BJ (cell line): ENCODE measurements at regions not wholly inside any gene's neighbourhood (a gene's known extent, or its start where the extent isn't known, plus 50 kb on each side); places are given as distances from the start of the nearest gene placed in this dataset.

Experiments
- CTCF ChIA-PET: fragments of 350-600 bp; formaldehyde crosslinking; extraction: SDS; loops from one replicate; lab custom pipeline; 2021; ENCODE audit warnings: antibody characterized with exemption, inconsistent platforms; lab: Yijun Ruan, JAX
- POLR2A ChIA-PET: fragments of 300-600 bp; sonication (Branson Sonifier 250); formaldehyde crosslinking; extraction: SDS; loops from one replicate; lab custom pipeline; 2021; ENCODE audit warnings: antibody characterized with exemption; lab: Charles Lee
- DNase-seq: peaks from one replicate; pipeline ENCODE4 v3.0.0-alpha.2; 2011; ENCODE audit warnings: low read depth
- H3K27me3 ChIP-seq: 2 replicates; pipeline ENCODE4 v1.6.0; 2011; ENCODE audit warnings: low read length; ENCODE audit not compliant: control insufficient read depth, insufficient read depth
- H3K36me3 ChIP-seq: 2 replicates; pipeline ENCODE4 v1.5.1; 2011; ENCODE audit warnings: low read length; ENCODE audit not compliant: control insufficient read depth, insufficient read depth
- H3K4me3 ChIP-seq: 2 replicates; pipeline ENCODE4 v1.5.1; 2011; ENCODE audit warnings: low read depth, mild to moderate bottlenecking, control low read depth, low read length
- TF ChIP-seq, protein P1 (sequence below): IDR thresholded peaks from 2 replicates; pipeline ENCODE4 v1.5.1; 2011; ENCODE audit warnings: low read depth, mild to moderate bottlenecking, control low read depth, inconsistent platforms, low read length, moderate library complexity; ENCODE audit not compliant: insufficient read depth

GRCh38 chr1:5685446-5686040 is 306.7 kb downstream of the NPHP4 start:
- ChIA-PET CTCF (no interaction called here), POLR2A (no interaction called here)
- Histone ChIP-seq H3K36me3 (no peaks in the 10 kb centered on the region), H3K4me3 (no peak overlapping the region), H3K27me3 (no peaks in the 10 kb centered on the region)
- TF ChIP-seq, protein P1, sequence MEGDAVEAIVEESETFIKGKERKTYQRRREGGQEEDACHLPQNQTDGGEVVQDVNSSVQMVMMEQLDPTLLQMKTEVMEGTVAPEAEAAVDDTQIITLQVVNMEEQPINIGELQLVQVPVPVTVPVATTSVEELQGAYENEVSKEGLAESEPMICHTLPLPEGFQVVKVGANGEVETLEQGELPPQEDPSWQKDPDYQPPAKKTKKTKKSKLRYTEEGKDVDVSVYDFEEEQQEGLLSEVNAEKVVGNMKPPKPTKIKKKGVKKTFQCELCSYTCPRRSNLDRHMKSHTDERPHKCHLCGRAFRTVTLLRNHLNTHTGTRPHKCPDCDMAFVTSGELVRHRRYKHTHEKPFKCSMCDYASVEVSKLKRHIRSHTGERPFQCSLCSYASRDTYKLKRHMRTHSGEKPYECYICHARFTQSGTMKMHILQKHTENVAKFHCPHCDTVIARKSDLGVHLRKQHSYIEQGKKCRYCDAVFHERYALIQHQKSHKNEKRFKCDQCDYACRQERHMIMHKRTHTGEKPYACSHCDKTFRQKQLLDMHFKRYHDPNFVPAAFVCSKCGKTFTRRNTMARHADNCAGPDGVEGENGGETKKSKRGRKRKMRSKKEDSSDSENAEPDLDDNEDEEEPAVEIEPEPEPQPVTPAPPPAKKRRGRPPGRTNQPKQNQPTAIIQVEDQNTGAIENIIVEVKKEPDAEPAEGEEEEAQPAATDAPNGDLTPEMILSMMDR, result no peak
- DNase-seq, result no peak

- ChIA-PET POLR2A (no interaction called here), CTCF (no interaction called here)
- Histone ChIP-seq H3K4me3 (no peak overlapping the region), H3K36me3 (no peaks in the 10 kb centered on the region), H3K27me3 (no peaks in the 10 kb centered on the region)
- DNase-seq, result no peak
- TF ChIP-seq, protein P1, result no peak
Observed at GRCh38 chr1:5684791-5685190, 307.4 kb downstream of the NPHP4 start.

GRCh38 chr1:5683446-5683845 is 308.8 kb downstream of the NPHP4 start:
- no peak for DNase-seq
- Histone ChIP-seq H3K27me3 (no peaks in the 10 kb centered on the region), H3K36me3 (no peaks in the 10 kb centered on the region), H3K4me3 (no peak overlapping the region)
- ChIA-PET CTCF (no interaction called here), POLR2A (no interaction called here)
- TF ChIP-seq, protein P1, result no peak

DNA sequence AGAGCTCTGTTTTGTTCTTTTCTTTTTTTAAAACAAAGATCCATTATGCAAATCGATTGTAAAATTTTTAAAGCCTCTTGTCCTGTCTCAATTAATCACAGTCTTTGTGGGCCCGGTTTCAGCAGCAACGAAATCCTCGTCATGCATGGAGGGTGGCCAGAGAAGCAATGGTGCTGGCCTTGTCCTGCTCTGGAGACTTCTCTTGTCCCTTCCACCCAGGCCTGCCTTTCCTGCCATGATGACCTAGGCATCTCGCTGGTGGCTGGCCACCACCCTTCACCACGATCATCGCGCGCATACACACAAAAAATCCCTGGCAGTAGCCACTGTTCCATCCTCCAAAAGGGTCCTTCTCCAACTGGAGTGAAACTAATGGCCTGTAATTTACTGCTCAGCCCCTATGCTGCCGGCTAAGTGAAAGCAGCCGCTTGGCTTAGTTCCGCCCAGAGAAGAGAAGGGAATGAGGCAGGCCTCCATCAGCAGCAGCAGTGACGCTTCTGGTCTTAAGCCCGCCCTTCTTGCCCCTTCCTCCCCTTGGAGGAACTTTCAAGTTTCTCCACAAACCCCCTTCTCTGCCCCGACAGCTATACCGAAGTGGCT is 309.5 kb downstream of the NPHP4 start:
- H3K27me3 ChIP-seq, result no peaks in the 10 kb centered on the region
- no peak for DNase-seq
- ChIA-PET POLR2A (no interaction called here), CTCF (no interaction called here)
- no peak overlapping the region for H3K4me3 ChIP-seq
- TF ChIP-seq, protein P1, result no peak
- no peaks in the 10 kb centered on the region for H3K36me3 ChIP-seq

DNA sequence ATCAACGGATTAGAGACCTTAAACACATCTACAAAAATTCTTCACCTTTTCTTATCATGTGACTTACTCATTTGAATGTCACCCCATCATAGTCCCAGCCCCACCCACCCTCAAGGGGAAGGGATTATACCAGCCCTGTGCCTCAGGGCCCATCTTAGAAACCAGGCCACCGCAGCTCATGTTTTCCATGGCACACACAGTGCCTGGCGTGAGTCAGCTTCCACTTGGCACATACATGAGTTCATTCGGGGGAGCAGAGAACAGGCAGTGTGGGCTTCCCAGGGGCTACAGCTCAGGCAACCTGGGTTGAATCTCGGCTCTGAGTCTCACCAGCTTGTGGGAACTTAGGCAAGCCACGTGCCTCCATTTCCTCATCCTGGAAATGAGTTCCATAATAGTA is 310.6 kb downstream of the NPHP4 start:
- H3K36me3 ChIP-seq, result no peaks in the 10 kb centered on the region
- ChIA-PET CTCF (no interaction called here), POLR2A (no interaction called here)
- no peaks in the 10 kb centered on the region for H3K27me3 ChIP-seq
- no peak for DNase-seq
- TF ChIP-seq, protein P1, result no peak
- H3K4me3 ChIP-seq, result no peak overlapping the region
